HG03520 (cell line): ENCODE measurements at regions not wholly inside any gene's neighbourhood (a gene's known extent, or its start where the extent isn't known, plus 50 kb on each side); places are given as distances from the start of the nearest gene placed in this dataset.

Experiments used
- ATAC-seq: cut with Tn5 transposase; IDR thresholded peaks from one replicate; pipeline ENCODE4 v1.9.1; 2021; ENCODE audit warnings: mild to moderate bottlenecking, moderate library complexity; ENCODE audit not compliant: unreplicated experiment

- no peak for ATAC-seq
These were observed 1254.6 kb upstream of the CELF2 start for GRCh38 chr10:9762966-9763656.

- no peak for ATAC-seq
These were observed 1250.9 kb upstream of the CELF2 start for GRCh38 chr10:9766762-9767161.

GRCh38 chr10:9781666-9782065 is 1236.0 kb upstream of the CELF2 start:
- ATAC-seq: no peak

- ATAC-seq: no peak
These were observed 1231.6 kb upstream of the CELF2 start for GRCh38 chr10:9786101-9786500.

GRCh38 chr10:9786576-9786975 is 1231.1 kb upstream of the CELF2 start:
- ATAC-seq: no peak

- no peak for ATAC-seq
These were observed 1227.7 kb upstream of the CELF2 start for GRCh38 chr10:9789996-9790395.

GRCh38 chr10:9792181-9792580 is 1225.5 kb upstream of the CELF2 start:
- ATAC-seq: no peak

- no peak for ATAC-seq
These were observed 1221.1 kb upstream of the CELF2 start for GRCh38 chr10:9796564-9796963.

- ATAC-seq: no peak
These were observed 1217.7 kb upstream of the CELF2 start for GRCh38 chr10:9800011-9800410.

- no peak for ATAC-seq
These were observed 1217.1 kb upstream of the CELF2 start for GRCh38 chr10:9800571-9800970.

GRCh38 chr10:9807846-9808245 is 1209.8 kb upstream of the CELF2 start:
- no peak for ATAC-seq

- ATAC-seq: no peak
These were observed 1206.1 kb upstream of the CELF2 start for GRCh38 chr10:9811601-9812000.

GRCh38 chr10:9814285-9814864 is 1203.3 kb upstream of the CELF2 start:
- ATAC-seq: no peak

- ATAC-seq: no peak
These were observed 1197.7 kb upstream of the CELF2 start for GRCh38 chr10:9819756-9820494.

GRCh38 chr10:9823268-9823930 is 1194.3 kb upstream of the CELF2 start:
- no peak for ATAC-seq

GRCh38 chr10:9824631-9825071 is 1193.0 kb upstream of the CELF2 start:
- no peak for ATAC-seq

GRCh38 chr10:9825491-9826018 is 1192.1 kb upstream of the CELF2 start:
- no peak for ATAC-seq

- ATAC-seq: no peak
These were observed 1189.6 kb upstream of the CELF2 start for GRCh38 chr10:9828110-9828509.

GRCh38 chr10:9833942-9834341 is 1183.7 kb upstream of the CELF2 start:
- no peak for ATAC-seq

GRCh38 chr10:9834434-9834833 is 1183.2 kb upstream of the CELF2 start:
- no peak for ATAC-seq

GRCh38 chr10:9845075-9845474 is 1172.6 kb upstream of the CELF2 start:
- ATAC-seq: no peak
